Lung microvascular endothelial cell (primary cell): ENCODE measurements at regions not wholly inside any gene's neighbourhood (a gene's known extent, or its start where the extent isn't known, plus 50 kb on each side); places are given as distances from the start of the nearest gene placed in this dataset.
"Not testable (repeated sequence)": the region's sequence is repeated elsewhere in the genome, so short reads cannot be mapped to it uniquely, and the experiment has no call there.

ENCODE experiments used
- DNase-seq, 2 donors: peaks; one replicate each; pipeline versions ENCODE4 v3.0.0 to v3.0.0-alpha.2; 2010; ENCODE audit warnings: low read depth in 2 of 2

DNA sequence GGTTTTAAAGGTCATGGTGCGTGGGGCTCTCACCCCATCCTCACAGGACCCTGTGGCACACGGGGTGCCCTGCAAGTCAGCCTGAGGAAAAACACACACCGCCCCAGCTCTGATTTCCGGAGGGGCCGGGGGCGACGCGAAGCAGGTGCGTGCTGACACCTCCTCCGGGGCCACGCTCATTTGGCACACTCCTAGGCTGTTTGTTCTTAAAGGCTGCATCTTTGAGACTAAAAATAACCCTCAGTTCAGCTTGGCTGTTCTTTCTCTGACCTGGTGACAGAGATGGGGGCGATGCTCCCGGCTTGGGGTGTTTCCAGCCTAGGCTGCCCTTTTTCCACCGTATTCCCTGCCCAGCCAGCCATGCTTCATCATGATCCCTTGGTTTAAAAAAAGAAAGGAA, 141.5 kb upstream of the TPM1 start:
- DNase-seq = no peak

DNA sequence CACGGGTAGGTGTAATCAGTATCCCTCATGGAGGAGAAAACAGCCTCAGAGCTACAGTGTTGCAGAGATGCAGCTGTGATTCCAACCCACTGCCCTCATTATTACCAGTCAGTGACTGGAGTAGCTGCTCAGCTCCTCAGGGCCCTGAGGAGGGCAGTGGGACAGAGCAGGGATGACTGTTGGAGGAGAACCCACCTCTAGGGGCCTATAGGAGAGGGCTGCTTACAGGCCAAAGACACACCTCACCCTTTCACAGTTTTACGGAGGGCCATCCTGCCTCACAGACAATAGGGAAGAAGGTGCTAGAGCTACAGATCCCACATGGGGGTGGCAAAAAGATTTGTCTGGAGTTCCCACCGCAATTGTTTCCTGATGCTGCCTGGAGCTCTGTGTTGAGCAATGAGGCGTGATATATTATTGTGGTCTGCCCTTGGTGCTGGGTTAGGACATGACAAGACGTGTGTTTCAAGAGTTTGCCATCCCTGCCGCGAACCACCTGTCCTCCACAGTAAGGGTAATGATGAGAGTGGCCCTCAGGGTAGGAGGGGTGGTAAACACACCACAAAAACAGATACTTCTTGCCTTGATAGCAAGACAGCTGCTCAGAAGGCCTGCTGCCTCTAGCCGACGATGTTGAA, 140.5 kb upstream of the TPM1 start:
- no peak for DNase-seq

DNA sequence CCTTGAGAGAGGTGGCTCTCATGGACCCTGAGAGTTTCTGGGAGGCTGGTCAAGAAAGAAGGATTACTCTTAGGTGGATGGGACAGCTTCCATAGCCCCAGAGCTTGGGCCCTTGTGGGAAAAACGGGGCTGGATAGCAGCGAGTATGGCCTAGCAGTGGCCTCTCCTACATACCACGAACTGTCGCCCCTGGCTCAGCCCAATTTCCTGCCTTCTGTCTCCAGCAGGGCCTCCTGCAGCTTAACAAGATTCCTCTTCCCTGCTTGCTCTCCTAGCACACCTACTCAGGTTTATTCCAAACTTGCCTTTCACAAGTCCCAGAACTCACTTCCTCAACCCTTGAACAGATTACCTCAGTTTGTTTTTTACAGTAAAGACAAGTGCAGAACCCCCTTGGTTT, 139.7 kb upstream of the TPM1 start:
- DNase-seq = no peak

DNA sequence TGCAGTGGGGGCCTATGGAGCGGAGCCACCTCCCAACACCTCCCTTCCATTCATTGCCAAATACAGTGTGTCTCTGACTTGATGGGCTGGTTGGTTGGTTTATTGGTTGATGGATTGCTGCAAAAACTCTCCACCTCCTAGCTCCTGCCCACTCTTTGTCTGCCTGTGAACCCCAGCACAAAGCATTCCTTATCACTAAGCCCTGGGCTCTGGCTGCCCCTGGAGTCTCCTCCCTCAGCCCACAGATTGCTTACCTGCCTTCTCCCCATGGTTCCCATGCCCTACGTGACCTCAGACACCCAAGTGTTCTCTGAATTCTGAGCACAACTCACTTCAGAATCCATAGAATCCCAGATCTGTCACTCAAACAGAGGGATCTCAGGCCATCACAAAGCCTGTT, 139.1 kb upstream of the TPM1 start:
- DNase-seq = no peak

- peak in 1 of 2 donors; percentile 47 for DNase-seq
Observed at GRCh38 chr15:62904041-62904910, 138.3 kb upstream of the TPM1 start.

GRCh38 chr15:62906627-62907026, 135.9 kb upstream of the TPM1 start:
- no peak for DNase-seq

- no peak for DNase-seq
Observed at GRCh38 chr15:62907275-62907674, 135.3 kb upstream of the TPM1 start.

DNA sequence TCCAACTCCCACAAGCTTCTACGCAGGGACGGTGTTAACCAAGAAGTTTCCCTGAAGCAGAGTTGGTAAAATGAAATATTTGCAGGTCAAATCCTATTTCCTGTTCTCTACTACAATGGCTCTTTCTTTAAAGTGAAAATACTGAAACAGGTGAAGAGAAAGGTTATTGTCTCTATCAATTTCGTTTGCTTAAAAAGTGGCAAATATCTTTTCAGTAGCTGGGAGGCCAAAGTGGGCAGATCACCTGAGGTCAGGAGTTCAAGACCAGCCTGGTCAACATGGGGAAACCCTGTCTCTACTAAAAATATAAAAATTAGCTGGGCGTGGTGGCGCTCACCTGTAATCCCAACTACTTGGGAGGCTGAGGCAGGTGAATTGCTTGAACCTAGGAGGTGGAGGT, 134.2 kb upstream of the TPM1 start:
- not testable (repeated sequence) for DNase-seq

DNA sequence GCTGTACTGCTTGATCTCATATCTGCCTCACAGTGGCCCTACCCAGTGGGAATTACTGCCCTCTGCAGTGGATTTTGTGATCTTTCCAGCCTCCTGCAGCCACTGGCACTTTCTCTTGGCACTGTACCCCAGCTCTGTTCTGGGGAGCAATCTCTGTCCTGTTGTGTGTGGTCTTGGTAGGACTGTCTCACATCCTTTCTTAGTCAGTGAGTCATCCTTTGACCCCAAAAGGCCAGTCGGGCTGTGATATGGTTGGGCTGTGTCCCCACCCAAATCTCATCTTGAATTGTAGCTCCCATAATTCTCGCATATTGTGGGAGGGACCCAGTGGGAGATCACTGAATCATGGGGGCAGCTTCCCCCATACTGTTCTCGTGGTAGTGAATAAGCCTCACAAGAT, 133.3 kb upstream of the TPM1 start:
- DNase-seq = no peak

GRCh38 chr15:62912282-62912681, 130.3 kb upstream of the TPM1 start:
- no peak for DNase-seq

DNA sequence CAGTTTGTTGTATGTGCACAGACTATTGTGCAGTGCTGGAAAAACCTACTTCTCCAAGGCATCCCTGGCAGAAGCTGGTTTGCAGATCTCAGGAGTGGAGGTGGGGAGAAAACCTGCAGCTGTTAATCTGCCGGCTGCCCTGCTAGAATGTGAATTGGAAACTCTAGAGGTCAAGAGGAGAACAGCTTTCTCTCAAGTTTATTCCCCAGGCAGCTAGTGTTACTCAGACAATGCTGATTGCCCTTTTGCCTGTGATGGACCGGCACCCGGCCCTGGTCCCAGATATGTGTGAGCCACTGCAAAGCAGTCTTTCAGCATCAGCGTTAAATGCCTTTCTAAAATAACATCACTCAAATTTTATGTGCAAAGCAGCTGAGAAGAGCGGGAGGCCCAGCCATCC, 129.7 kb upstream of the TPM1 start:
- DNase-seq = no peak

DNA sequence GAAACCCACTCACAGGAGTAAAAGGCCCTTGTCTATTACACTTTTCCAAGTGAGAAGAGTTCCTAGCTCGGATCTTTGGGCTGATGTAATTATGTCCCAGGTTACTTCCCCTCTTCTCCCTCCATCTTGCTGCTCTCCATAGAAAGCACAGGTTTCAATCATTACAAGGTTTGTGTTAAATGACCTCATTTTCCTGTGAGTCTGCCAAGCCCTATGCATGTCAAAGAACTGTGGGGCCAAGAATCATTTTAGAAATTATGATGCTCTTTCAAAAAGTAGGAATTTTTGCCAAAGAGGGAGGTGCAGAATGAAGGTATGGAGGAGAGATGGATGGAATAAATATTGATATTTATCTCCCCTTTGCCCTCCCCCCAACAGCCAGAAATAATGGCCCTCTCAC, 129.3 kb upstream of the TPM1 start:
- DNase-seq = peak in 1 of 2 donors; percentile 47

GRCh38 chr15:62914461-62915079, 128.0 kb upstream of the TPM1 start:
- DNase-seq = no peak

- DNase-seq = no peak
Observed at GRCh38 chr15:62920682-62921502, 121.7 kb upstream of the TPM1 start.

GRCh38 chr15:62922514-62922913, 120.0 kb upstream of the TPM1 start:
- no peak for DNase-seq

- no peak for DNase-seq
Observed at GRCh38 chr15:62925875-62926274, 116.7 kb upstream of the TPM1 start.

- DNase-seq = no peak
Observed at GRCh38 chr15:62927196-62927595, 115.4 kb upstream of the TPM1 start.

GRCh38 chr15:62927836-62928235, 114.7 kb upstream of the TPM1 start:
- no peak for DNase-seq

- DNase-seq = peak; percentile 53 to 79
Observed at GRCh38 chr15:62928242-62928999, 114.1 kb upstream of the TPM1 start.

DNA sequence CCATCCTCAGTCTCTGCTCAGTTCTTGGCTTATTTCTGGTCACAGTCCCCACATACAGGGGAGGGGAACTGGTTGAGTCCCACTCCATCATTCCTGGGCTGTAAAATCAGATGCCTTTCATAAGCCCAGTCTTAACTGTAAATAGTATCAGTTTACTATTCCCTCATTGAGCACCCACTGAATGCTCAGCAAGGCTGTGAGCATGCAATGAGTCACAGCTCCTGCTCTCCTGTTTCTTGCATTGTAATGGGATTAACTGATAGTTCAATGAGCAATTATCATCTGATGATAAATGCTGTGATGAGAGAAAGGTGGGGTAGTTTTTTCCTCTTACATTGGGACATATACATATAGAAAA, 113.6 kb upstream of the TPM1 start:
- peak; percentile 19 to 69 for DNase-seq

DNA sequence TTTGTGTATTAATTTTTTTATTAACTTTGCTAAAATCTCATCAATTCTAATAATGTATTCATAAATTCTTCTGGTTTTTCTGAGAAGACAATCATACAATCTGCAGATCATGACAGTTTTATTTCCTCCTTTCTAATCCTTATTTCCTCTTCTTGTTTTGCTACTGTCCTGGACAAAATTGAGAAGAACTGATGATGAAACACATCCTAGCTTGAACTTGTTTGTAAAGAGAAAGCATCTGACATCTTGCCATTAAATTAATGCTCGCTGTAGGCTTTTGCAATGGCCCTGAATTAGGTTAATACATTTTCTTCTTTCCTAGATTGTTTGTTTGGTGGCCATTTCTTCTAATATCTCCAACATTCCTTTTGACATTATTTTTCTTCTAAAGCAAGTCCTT, 110.9 kb upstream of the TPM1 start:
- DNase-seq = no peak
